Keratinocyte (primary cell): ENCODE measurements at regions not wholly inside any gene's neighbourhood (a gene's known extent, or its start where the extent isn't known, plus 50 kb on each side); places are given as distances from the start of the nearest gene placed in this dataset.

Source experiments
- EZH2 ChIP-seq: IDR thresholded peaks from one replicate; pipeline ENCODE4 v1.6.1; 2012; ENCODE audit warnings: inconsistent platforms, mild to moderate bottlenecking, low read length, moderate library complexity
- TF ChIP-seq, protein P1 (sequence below), 3 experiments: IDR thresholded peaks in 1 of 3; conservative IDR thresholded peaks in 1 of 3; optimal IDR thresholded peaks in 1 of 3; 2 replicates in 2 of 3; 3 replicates in 1 of 3; pipeline versions ENCODE3 to v1.5.1; 2011; ENCODE audit warnings: low read length in 3 of 3, mild to moderate bottlenecking in 3 of 3, moderate library complexity in 2 of 3, control low read depth in 1 of 3, inconsistent platforms in 1 of 3; ENCODE audit not compliant: insufficient read depth in 2 of 3; ENCODE audit errors: extremely low read depth in 1 of 3

DNA sequence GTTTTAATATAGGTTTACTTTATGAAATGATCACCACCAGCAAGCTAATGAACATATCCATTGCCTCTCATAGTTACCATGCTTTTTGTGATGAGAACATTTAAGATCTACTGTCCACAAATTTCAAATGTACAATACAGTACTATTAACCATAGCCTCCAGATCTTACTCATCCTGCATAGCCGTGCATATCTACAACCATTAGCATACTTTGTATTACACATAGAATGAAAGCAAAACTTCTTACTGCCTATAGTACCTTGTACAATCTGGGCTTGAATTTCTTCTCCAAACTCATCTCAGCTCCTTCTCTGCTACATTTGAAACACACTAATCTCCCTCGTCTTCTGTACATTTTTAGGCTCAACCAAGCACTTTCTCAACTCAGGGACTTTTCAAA lies 510.6 kb downstream of the PRR16 start:
- TF ChIP-seq, protein P1, sequence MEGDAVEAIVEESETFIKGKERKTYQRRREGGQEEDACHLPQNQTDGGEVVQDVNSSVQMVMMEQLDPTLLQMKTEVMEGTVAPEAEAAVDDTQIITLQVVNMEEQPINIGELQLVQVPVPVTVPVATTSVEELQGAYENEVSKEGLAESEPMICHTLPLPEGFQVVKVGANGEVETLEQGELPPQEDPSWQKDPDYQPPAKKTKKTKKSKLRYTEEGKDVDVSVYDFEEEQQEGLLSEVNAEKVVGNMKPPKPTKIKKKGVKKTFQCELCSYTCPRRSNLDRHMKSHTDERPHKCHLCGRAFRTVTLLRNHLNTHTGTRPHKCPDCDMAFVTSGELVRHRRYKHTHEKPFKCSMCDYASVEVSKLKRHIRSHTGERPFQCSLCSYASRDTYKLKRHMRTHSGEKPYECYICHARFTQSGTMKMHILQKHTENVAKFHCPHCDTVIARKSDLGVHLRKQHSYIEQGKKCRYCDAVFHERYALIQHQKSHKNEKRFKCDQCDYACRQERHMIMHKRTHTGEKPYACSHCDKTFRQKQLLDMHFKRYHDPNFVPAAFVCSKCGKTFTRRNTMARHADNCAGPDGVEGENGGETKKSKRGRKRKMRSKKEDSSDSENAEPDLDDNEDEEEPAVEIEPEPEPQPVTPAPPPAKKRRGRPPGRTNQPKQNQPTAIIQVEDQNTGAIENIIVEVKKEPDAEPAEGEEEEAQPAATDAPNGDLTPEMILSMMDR (optimal IDR thresholded peaks at IDR 0.05 in 1 of 3, IDR thresholded peaks at IDR 0.05 in 1 of 3, conservative IDR thresholded peaks at IDR 0.05 in 1 of 3; ENCODE audit: extremely low read depth in 1 of 3, insufficient read depth in 2 of 3, low read length in 3 of 3): no peak
- TF ChIP-seq EZH2: no peak
